Activated naive CD4-positive, alpha-beta T cell treated with anti-CD3 and anti-CD28 coated beads for 36 hours (primary cell): ENCODE measurements at regions not wholly inside any gene's neighbourhood (a gene's known extent, or its start where the extent isn't known, plus 50 kb on each side); places are given as distances from the start of the nearest gene placed in this dataset.
"Not testable (repeated sequence)": the region's sequence is repeated elsewhere in the genome, so short reads cannot be mapped to it uniquely, and the experiment has no call there.

Source experiments
- CTCF ChIA-PET: fragments of 350-600 bp; sonication (Branson Sonifier 250); formaldehyde crosslinking; loops from one replicate; lab custom pipeline; 2021; ENCODE audit warnings: antibody characterized with exemption; lab: Charles Lee
- DNase-seq: peaks from one replicate; pipeline ENCODE4 v3.0.0-alpha.2; 2020
- H3K27ac Mint-ChIP-seq: one replicate; pipeline ENCODE4 v1.8.0; 2021; ENCODE audit warnings: mild to moderate bottlenecking, mixed read lengths
- H3K27me3 Mint-ChIP-seq: one replicate; pipeline ENCODE4 v1.8.0; 2021; ENCODE audit warnings: low read depth, mixed read lengths
- H3K36me3 Mint-ChIP-seq: one replicate; pipeline ENCODE4 v1.8.0; 2021; ENCODE audit warnings: low read depth, mixed read lengths
- H3K4me1 Mint-ChIP-seq: one replicate; pipeline ENCODE4 v1.8.0; 2021; ENCODE audit warnings: low read depth, mixed read lengths
- H3K4me3 Mint-ChIP-seq: one replicate; pipeline ENCODE4 v1.8.0; 2021; ENCODE audit warnings: mild to moderate bottlenecking, moderate library complexity, mixed read lengths
- H3K9me3 Mint-ChIP-seq: one replicate; pipeline ENCODE4 v1.8.0; 2021; ENCODE audit warnings: mixed read lengths
- intact Hi-C: fragments of 100-400 bp; cut with micrococcal nuclease; formaldehyde crosslinking; loops from one replicate; pipeline ENCODE4 v1.15.1; 2023

DNA sequence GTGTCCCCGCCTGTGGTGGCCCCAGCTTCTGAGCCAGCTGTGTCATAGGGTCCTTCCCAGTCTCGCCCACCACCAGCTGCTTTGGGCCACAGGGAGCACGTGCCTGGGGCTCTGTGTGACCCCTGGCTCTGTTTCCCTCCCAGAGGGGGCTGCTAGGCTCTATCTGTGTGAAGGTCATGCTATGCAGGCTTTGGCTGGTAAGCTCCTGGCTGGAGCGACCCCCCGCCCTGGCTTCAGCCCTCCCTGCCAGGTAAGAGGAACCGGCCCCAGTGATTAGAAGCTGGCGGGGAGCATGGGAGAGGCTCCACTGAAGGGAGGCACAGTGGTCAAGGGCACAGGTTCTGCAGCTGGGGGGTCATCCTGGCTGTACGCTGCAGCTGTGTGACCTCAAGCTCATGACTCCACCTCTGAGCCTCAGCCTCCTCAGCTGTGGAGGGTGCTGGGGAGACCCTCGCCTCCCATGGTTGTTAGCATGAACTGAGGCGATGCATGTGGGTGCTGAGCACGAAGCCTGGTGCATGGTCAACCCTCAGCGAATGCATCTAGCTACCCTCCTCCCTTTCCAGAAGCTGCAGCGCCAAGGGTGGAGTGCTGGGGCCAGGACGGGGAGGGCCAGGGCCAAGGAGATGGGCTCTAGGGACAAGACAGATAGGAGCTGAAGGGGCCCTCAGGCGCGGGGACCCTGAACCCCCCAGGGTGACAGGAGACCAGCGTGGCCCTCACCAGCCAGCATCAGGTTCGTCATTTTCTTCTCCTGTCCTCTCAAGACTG lies 163.8 kb upstream of the MVB12B start:
- CTCF ChIA-PET, result no interaction called here
- no peaks in the 10 kb centered on the region for H3K36me3 Mint-ChIP-seq
- no peak overlapping the region for H3K27ac Mint-ChIP-seq
- no peak for DNase-seq
- peaks cover 16% of the 10 kb centered on the region for H3K27me3 Mint-ChIP-seq
- no peak overlapping the region for H3K4me3 Mint-ChIP-seq
- no peaks in the 10 kb centered on the region for H3K4me1 Mint-ChIP-seq
- intact Hi-C loops, result no loop called here
- H3K9me3 Mint-ChIP-seq, result no peaks in the 10 kb centered on the region

DNA sequence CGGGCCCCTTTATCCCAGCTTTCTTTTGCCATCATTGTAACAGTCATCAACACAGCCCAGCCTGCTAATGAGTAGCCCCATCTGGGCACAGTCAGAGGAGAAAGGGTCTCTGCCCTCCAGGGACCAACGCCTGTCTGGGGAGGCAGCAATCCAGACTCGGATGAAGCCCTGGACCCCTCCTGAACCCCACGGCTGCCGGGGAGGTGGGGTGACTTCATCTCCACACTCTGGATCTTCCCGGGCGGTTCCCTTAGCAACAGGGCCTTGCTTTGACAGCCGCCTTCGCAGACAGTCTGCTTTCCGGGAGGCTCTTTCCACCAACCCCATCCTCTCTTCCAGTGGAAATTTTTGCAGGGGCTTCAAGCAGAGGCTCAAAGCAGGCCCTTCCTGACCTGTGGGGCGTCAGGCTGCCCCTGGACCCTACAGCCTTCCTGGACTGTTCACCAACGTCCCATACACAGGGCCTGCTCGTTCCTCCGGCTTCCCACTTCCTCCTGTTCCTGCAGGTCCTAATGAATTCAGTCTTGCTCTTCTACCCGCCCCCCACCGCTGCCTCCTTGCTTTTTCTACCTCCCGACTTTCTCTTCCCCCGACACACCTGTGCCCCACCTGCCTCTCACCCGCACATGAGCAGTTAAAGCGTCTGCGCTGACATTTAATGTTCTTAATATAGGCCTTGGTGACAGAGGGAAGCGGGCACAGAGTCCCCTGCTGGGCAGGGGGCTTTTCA lies 161.7 kb upstream of the MVB12B start:
- peaks cover 23% of the 10 kb centered on the region for H3K27me3 Mint-ChIP-seq
- no peak for DNase-seq
- H3K4me3 Mint-ChIP-seq, result no peak overlapping the region
- CTCF ChIA-PET, result no interaction called here
- H3K9me3 Mint-ChIP-seq, result no peaks in the 10 kb centered on the region
- no peak overlapping the region for H3K27ac Mint-ChIP-seq
- intact Hi-C loops, result no loop called here
- no peaks in the 10 kb centered on the region for H3K4me1 Mint-ChIP-seq
- H3K36me3 Mint-ChIP-seq, result no peaks in the 10 kb centered on the region

DNA sequence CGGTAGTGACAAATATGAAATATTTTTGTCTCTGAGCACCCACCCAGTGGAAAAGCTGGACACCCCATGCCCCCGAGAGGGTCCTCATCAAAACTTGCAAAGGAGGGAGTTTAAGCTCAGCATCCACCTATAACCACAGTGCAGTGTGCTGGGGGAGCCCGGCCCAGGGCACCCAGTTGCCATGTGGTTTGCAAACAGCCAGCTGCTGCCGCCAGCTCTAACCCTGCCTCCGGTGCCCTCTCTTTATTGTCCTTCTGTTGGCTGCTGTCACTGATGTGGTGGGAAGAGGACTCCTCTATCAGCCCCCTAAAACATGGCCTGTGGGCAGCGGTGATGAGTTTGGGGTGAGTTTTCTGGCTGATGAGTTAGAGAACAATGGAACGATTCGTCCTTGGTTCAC lies 160.9 kb upstream of the MVB12B start:
- Mint-ChIP-seq H3K4me1 (no peaks in the 10 kb centered on the region), H3K9me3 (no peaks in the 10 kb centered on the region), H3K4me3 (no peak overlapping the region), H3K27me3 (peaks cover 24% of the 10 kb centered on the region), H3K27ac (no peak overlapping the region), H3K36me3 (no peaks in the 10 kb centered on the region)
- intact Hi-C loops, result no loop called here
- no peak for DNase-seq
- CTCF ChIA-PET, result no interaction called here

DNA sequence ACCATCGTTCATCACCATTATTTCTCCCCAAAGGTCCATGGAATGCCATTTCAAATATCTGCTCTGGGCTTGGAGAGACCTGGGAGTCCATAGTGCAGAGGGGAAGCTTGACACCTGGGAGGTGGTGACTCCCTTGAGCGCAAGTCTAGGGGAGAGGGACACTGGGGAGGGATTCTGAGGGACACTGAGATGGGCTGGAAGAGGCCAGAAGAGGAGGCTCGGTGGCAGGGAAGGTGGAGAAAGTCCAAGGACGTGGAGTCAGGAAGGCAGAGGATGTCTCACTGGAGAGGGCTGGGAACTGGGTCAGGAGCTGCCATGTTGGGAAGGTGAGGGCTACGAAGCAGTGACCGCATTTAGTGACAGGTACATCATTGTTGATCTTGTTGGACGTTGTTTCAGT lies 160.3 kb upstream of the MVB12B start:
- no peak for DNase-seq
- Mint-ChIP-seq H3K36me3 (no peaks in the 10 kb centered on the region), H3K9me3 (no peaks in the 10 kb centered on the region), H3K4me3 (no peak overlapping the region), H3K27ac (no peak overlapping the region), H3K27me3 (peaks cover 24% of the 10 kb centered on the region), H3K4me1 (no peaks in the 10 kb centered on the region)
- intact Hi-C loops, result no loop called here
- CTCF ChIA-PET, result no interaction called here

DNA sequence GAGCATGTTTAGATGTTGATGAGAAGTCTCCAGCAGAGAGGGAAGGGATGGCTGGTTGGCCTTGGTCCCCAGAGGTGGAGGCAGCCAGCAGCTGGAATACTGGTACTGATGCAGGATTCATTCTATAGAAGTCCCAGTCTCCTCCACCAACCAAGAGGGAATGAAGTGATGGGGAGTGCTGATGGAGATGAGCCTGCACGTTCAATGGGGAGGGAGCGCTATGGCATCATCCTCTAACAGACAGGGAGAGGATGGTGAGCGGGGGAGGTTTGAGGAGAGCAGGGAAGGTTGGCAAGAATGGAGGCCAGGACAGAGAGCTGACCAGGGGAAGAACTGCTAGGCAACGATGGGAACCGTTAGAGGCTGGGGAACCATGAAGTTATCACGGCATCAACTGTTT lies 159.8 kb upstream of the MVB12B start:
- DNase-seq, result no peak
- intact Hi-C loops, result no loop called here
- H3K9me3 Mint-ChIP-seq, result no peaks in the 10 kb centered on the region
- CTCF ChIA-PET, result no interaction called here
- H3K4me1 Mint-ChIP-seq, result no peaks in the 10 kb centered on the region
- H3K4me3 Mint-ChIP-seq, result no peak overlapping the region
- H3K36me3 Mint-ChIP-seq, result no peaks in the 10 kb centered on the region
- no peak overlapping the region for H3K27ac Mint-ChIP-seq
- peaks cover 24% of the 10 kb centered on the region for H3K27me3 Mint-ChIP-seq

DNA sequence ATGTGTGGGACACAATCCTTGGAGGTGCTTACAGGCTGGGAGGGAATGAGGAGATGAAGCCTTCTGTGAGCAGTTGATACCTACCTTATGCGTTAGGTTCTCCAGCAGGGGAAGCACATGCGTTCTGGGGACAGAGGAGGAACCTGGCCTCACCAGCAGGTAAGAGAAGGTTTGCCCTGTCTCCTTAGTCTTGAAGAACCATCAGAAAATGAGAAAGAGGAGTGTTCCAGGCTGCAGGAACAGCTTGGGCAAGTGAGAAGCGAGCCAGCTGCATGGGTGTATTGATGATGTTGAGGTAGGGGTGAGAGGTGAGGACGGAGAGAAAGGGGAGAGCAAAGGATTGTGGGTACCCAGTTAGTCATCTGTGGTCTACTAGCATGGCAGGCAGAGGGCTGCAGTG lies 156.9 kb upstream of the MVB12B start:
- intact Hi-C loops, result no loop called here
- no peaks in the 10 kb centered on the region for H3K36me3 Mint-ChIP-seq
- DNase-seq, result no peak
- H3K9me3 Mint-ChIP-seq, result peaks cover under 1% of the 10 kb centered on the region
- H3K4me3 Mint-ChIP-seq, result no peak overlapping the region
- H3K27ac Mint-ChIP-seq, result no peak overlapping the region
- H3K4me1 Mint-ChIP-seq, result no peaks in the 10 kb centered on the region
- H3K27me3 Mint-ChIP-seq, result peaks cover 18% of the 10 kb centered on the region
- CTCF ChIA-PET, result interaction anchor here (0.6 kb wide), 1 partner anchor 1516 kb away, joined by 6 read pairs; no protein-coding TSS in a partner anchor

DNA sequence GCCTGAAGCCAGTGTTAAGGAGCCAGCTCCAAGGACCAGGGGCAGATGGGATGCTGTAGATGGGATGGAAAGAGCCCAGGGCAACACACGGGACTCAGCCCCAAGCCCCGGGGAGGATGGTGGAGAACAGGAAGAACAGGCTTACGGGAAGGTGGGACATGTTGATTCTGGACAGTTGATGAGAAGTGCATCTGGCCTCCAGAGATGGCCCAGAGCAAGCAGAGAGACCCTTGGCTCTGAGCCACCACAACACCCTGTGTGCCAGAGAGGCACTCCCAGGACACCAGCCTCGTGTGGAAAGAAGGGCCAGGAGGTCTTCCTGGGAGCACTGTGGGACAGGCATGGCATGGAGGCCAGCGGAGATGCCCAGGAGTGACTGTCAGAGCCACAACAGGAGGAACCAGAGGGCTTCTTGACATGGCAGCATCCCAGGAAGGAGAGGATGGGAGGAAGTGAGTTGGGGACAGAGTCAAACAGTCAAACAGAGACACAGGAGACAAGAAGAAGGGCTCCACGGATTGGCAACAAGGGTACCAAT lies 156.3 kb upstream of the MVB12B start:
- H3K4me1 Mint-ChIP-seq, result no peaks in the 10 kb centered on the region
- intact Hi-C loops, result no loop called here
- H3K36me3 Mint-ChIP-seq, result no peaks in the 10 kb centered on the region
- H3K9me3 Mint-ChIP-seq, result peaks cover 4% of the 10 kb centered on the region
- H3K27ac Mint-ChIP-seq, result no peak overlapping the region
- no peak for DNase-seq
- no peak overlapping the region for H3K4me3 Mint-ChIP-seq
- CTCF ChIA-PET, result no interaction called here
- peaks cover 18% of the 10 kb centered on the region for H3K27me3 Mint-ChIP-seq

DNA sequence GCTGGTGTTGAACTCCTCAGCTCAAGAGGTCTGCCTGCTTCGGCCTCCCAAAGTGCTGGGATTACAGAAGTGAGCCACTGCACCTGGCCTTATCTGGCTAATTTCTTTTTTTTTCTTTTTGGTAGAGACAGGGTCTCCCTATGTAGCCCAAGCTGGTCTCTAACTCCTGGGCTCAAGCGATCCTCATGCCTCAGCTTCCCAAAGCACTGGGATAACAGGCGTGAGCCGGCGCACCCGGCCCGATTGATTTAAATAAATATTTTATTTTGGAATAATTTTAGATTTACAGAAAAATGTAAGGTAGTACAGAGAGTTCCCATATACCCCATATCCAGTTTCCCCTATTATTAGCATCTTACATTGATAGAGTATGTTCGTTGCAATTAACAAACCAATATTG lies 155.0 kb upstream of the MVB12B start:
- peaks cover 13% of the 10 kb centered on the region for H3K27me3 Mint-ChIP-seq
- no peak overlapping the region for H3K4me3 Mint-ChIP-seq
- H3K27ac Mint-ChIP-seq, result no peak overlapping the region
- intact Hi-C loops, result no loop called here
- H3K4me1 Mint-ChIP-seq, result no peaks in the 10 kb centered on the region
- DNase-seq, result no peak
- CTCF ChIA-PET, result no interaction called here
- H3K36me3 Mint-ChIP-seq, result no peaks in the 10 kb centered on the region
- peaks cover 8% of the 10 kb centered on the region for H3K9me3 Mint-ChIP-seq

DNA sequence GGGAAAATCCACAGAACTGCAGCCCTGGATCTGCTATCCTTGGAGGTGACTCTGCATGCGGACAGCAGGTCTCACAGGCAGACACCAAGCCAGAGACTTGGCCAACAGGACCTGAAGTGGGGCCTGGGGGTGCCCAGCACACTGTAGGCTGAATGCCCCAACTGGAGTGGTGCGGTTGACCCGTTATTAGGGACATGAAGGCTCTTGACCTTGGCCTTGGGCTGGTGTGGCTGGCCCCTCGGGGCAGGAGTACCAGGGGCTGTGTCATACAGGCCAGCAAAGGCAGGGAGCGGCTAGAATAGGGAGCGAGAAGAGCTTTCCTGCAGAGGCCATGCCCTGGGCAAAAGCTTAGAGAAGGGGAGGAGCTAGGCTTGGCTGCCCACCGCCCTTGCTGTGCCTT lies 153.2 kb upstream of the MVB12B start:
- CTCF ChIA-PET, result no interaction called here
- no peak for DNase-seq
- Mint-ChIP-seq H3K4me3 (no peak overlapping the region), H3K9me3 (peaks cover 8% of the 10 kb centered on the region), H3K27me3 (peaks cover 6% of the 10 kb centered on the region), H3K4me1 (no peaks in the 10 kb centered on the region), H3K27ac (no peak overlapping the region), H3K36me3 (no peaks in the 10 kb centered on the region)
- intact Hi-C loops, result no loop called here

DNA sequence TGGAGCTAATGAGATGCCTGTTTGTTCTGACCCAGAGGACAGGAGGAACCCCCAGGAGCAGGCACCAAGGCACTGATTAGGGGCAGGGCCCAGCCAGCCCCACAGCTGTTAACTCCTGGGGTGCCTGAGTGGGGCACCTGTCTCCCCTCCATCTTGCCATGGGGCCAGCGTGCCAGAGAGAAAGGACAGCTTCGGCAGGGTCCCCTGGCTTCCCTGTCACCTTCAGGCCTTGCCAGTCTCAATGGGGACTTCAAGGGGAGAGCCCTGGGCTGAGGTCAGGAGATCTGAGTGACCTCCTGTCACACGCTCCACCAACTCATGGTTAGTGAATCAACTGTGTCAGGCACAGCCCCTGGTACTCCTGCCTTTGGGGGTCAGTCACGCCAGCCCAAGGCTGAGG lies 152.7 kb upstream of the MVB12B start:
- CTCF ChIA-PET, result no interaction called here
- peaks cover 7% of the 10 kb centered on the region for H3K27me3 Mint-ChIP-seq
- peaks cover 8% of the 10 kb centered on the region for H3K9me3 Mint-ChIP-seq
- no peak for DNase-seq
- H3K4me1 Mint-ChIP-seq, result no peaks in the 10 kb centered on the region
- no peak overlapping the region for H3K27ac Mint-ChIP-seq
- intact Hi-C loops, result no loop called here
- no peaks in the 10 kb centered on the region for H3K36me3 Mint-ChIP-seq
- no peak overlapping the region for H3K4me3 Mint-ChIP-seq

DNA sequence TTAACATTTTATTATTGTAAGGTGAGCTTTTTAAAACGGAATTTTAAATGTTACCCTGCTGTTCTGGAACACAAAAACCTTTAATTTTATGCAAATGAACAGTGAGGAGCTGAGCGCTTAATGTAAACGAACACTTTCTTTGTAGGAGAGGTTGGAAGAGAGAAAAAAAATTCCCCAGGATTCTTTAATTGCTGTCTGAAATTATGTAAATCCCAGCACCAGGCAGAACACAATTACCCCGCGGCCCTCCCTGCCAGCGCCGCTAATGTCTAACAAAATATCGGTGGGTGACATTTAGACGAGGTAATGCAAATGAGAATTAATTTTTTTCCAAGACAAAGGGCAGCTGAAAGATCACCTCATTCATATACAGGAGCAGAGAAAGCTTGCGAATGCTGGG lies 143.4 kb upstream of the MVB12B start:
- Mint-ChIP-seq H3K4me1 (no peaks in the 10 kb centered on the region), H3K4me3 (no peak overlapping the region), H3K9me3 (no peaks in the 10 kb centered on the region), H3K27me3 (peaks cover 51% of the 10 kb centered on the region), H3K27ac (no peak overlapping the region), H3K36me3 (no peaks in the 10 kb centered on the region)
- intact Hi-C loops, result no loop called here
- CTCF ChIA-PET, result no interaction called here
- DNase-seq, result no peak

DNA sequence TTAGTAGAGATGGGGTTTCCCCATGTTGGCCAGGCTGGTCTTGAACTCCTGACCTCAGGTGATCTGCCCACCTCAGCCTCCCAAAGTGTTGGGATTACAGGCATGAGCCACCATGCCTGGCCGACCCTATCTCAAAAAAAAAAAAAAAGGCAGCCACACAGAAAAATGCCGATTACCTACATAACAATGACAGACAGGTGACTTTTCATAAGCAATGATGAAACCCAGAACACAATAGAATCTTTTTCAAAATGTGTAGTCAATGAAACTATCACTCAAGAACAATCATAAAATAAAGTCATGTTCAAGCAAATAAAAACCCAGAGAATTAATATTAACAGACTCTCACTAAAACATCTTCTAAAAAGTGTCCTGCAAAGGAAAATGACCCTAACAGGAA lies 135.6 kb upstream of the MVB12B start:
- H3K4me3 Mint-ChIP-seq, intact Hi-C loops, H3K9me3 Mint-ChIP-seq, DNase-seq, H3K4me1 Mint-ChIP-seq, H3K36me3 Mint-ChIP-seq, H3K27ac Mint-ChIP-seq: not testable (repeated sequence)
- H3K27me3 Mint-ChIP-seq, result peaks cover 15% of the 10 kb centered on the region
- CTCF ChIA-PET, result interaction anchor here (0.7 kb wide), 1 partner anchor 1057 kb away, joined by 3 read pairs; no protein-coding TSS in a partner anchor

DNA sequence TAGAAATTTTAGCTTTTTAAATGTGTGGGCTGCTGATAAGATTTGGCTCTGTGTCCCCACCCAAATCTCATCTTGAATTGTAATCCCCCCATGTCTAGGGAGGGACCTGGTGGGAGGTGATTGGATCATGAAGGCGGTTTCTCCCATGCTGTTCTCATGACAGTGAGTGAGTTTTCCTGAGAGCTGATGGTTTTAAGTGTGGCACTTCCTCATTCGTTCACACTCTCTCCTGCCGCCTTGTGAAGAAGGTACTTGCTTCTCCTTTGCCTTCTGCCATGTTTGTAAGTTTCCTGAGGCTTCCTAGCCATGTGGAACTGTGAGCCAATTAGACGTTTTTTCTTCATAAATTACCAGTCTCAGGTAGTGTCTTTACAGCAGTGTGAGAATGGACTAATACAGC lies 127.8 kb upstream of the MVB12B start:
- H3K27ac Mint-ChIP-seq, result no peak overlapping the region
- peaks cover 41% of the 10 kb centered on the region for H3K27me3 Mint-ChIP-seq
- no peaks in the 10 kb centered on the region for H3K4me1 Mint-ChIP-seq

More for the DNA sequence above, 127.8 kb upstream of the MVB12B start:
- intact Hi-C loops, result no loop called here
- H3K36me3 Mint-ChIP-seq, result no peaks in the 10 kb centered on the region
- DNase-seq, result no peak
- no peak overlapping the region for H3K4me3 Mint-ChIP-seq
- no peaks in the 10 kb centered on the region for H3K9me3 Mint-ChIP-seq
- CTCF ChIA-PET, result no interaction called here
